IPS DF 6.9 (cell line): ENCODE measurements at regions not wholly inside any gene's neighbourhood (a gene's known extent, or its start where the extent isn't known, plus 50 kb on each side); places are given as distances from the start of the nearest gene placed in this dataset.

Experiments
- DNase-seq: peaks from one replicate; pipeline ENCODE4 v3.0.0-alpha.2; 2013; ENCODE audit warnings: low read depth, low spot score
- H3K27ac ChIP-seq: one replicate; pipeline ENCODE4 v1.5.1; 2013; ENCODE audit warnings: low read length, control low read depth
- H3K27me3 ChIP-seq: 2 replicates; pipeline ENCODE4 v1.6.1; 2013; ENCODE audit warnings: mild to moderate bottlenecking, low read length; ENCODE audit not compliant: control insufficient read depth, insufficient read depth
- H3K36me3 ChIP-seq: 2 replicates; pipeline ENCODE4 v1.6.1; 2013; ENCODE audit warnings: low read length; ENCODE audit not compliant: control insufficient read depth, insufficient read depth
- H3K4me1 ChIP-seq: 2 replicates; pipeline ENCODE4 v1.6.1; 2013; ENCODE audit warnings: low read length; ENCODE audit not compliant: control insufficient read depth, insufficient read depth
- H3K4me3 ChIP-seq: 2 replicates; pipeline ENCODE4 v1.5.1; 2013; ENCODE audit warnings: mild to moderate bottlenecking, low read length
- H3K9me3 ChIP-seq: 2 replicates; pipeline ENCODE4 v1.6.1; 2013; ENCODE audit warnings: low read length, inconsistent platforms; ENCODE audit not compliant: control insufficient read depth, insufficient read depth
- WGBS: extraction: QIAGEN DNeasy Blood & Tissue Kit; methylation state at CpG from one replicate; pipeline ENCODE4 v1.1.7; 2013; ENCODE audit warnings: mixed read lengths, missing lambda C conversion rate; ENCODE audit not compliant: insufficient read length, insufficient coverage; 5-methylcytosine and 5-hydroxymethylcytosine counted together

DNA sequence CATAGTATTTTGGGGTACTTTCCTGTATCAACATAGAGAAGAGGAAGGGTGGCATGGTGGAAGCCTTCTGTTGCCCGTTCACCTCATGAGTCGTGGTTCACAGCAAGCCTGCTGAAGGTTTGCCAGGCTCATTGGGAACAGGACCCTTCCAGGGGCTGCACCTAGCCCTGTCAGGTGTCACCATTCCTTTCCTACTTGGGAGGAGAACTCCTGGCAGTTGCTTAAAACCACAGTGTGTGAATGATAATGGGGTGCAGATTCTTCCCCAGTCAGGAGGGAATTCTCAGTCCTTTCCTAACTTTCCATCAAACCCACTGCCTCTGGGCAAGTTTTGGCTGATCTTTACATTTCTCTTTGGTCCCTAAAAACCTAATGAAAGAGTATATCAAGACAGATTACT, 99.4 kb upstream of the CTNND2 start:
- Histone ChIP-seq H3K4me3 (no peak overlapping the region), H3K27me3 (no peaks in the 10 kb centered on the region), H3K4me1 (peaks cover 3% of the 10 kb centered on the region; the same call in 1 of the 2 replicates), H3K27ac (no peak overlapping the region), H3K9me3 (no peaks in the 10 kb centered on the region), H3K36me3 (no peaks in the 10 kb centered on the region)
- WGBS: no CpG with 5 or more reads among the region's 2 CpGs
- DNase-seq: no peak

- Histone ChIP-seq H3K36me3 (no peaks in the 10 kb centered on the region), H3K27ac (no peak overlapping the region), H3K4me3 (no peak overlapping the region), H3K4me1 (no peaks in the 10 kb centered on the region; the same call in 1 of the 2 replicates), H3K27me3 (no peaks in the 10 kb centered on the region), H3K9me3 (no peaks in the 10 kb centered on the region)
- no peak for DNase-seq
Measured at GRCh38 chr5:11998397-11998796, 94.2 kb upstream of the CTNND2 start.

GRCh38 chr5:11997942-11998341, 93.7 kb upstream of the CTNND2 start:
- DNase-seq: no peak
- Histone ChIP-seq H3K4me3 (no peak overlapping the region), H3K36me3 (no peaks in the 10 kb centered on the region), H3K27me3 (no peaks in the 10 kb centered on the region), H3K4me1 (no peaks in the 10 kb centered on the region), H3K27ac (no peak overlapping the region), H3K9me3 (no peaks in the 10 kb centered on the region)
- no CpG with 5 or more reads among the region's 11 CpGs for WGBS

DNA sequence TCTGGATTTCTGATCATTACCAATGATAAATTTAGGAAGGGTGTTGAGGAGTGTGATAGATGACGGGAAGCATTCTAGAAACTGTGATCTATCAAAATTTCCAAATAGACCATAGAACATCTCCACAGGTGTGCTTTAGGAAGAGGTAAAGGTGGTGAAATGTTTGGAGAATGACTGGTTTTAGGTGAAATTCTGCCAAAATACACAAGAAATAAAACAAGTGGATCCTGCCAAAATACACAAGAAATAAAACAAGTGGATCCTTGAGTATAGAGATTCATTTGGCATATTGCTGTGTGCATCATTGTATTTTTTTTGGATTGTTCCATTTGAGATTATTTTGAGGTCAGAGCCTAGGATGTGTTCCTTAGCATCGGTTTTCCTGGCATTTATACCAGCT, 88.3 kb upstream of the CTNND2 start:
- WGBS: no CpG with 5 or more reads among the region's 2 CpGs
- no peak overlapping the region for H3K4me3 ChIP-seq
- no peaks in the 10 kb centered on the region for H3K9me3 ChIP-seq
- no peaks in the 10 kb centered on the region for H3K36me3 ChIP-seq
- no peak for DNase-seq
- no peaks in the 10 kb centered on the region for H3K4me1 ChIP-seq
- H3K27me3 ChIP-seq: no peaks in the 10 kb centered on the region
- no peak overlapping the region for H3K27ac ChIP-seq

- Histone ChIP-seq H3K36me3 (no peaks in the 10 kb centered on the region), H3K4me3 (no peak overlapping the region), H3K27ac (no peak overlapping the region), H3K27me3 (no peaks in the 10 kb centered on the region), H3K4me1 (no peaks in the 10 kb centered on the region), H3K9me3 (no peaks in the 10 kb centered on the region)
- no peak for DNase-seq
- WGBS: no CpG with 5 or more reads among the region's 2 CpGs
Measured at GRCh38 chr5:11985993-11986392, 81.7 kb upstream of the CTNND2 start.

GRCh38 chr5:11984196-11984595, 80.0 kb upstream of the CTNND2 start:
- Histone ChIP-seq H3K4me3 (no peak overlapping the region), H3K9me3 (no peaks in the 10 kb centered on the region), H3K27ac (no peak overlapping the region), H3K4me1 (no peaks in the 10 kb centered on the region), H3K27me3 (no peaks in the 10 kb centered on the region), H3K36me3 (no peaks in the 10 kb centered on the region)
- WGBS: no CpG with 5 or more reads among the region's 1 CpG
- DNase-seq: no peak

DNA sequence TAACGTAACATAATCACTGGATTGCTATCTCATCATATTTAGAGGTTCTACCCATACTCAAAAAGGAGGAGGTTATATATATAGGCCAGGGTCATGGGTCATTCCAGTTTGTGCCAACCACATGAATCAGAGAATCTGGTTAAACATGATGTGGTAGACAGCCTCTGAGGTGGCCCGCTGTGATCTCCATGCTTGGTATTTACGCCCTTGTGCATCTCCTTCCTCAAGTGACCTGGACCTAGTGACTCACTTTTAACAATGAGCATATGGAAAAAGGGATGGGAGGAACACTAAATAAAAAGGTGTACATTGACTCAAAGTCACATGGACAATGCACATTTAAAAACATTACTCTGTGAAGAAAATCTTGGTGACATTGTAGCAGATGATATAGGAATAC, 77.7 kb upstream of the CTNND2 start:
- no peak overlapping the region for H3K4me3 ChIP-seq
- no peak overlapping the region for H3K27ac ChIP-seq
- no peaks in the 10 kb centered on the region for H3K4me1 ChIP-seq
- H3K9me3 ChIP-seq: no peaks in the 10 kb centered on the region
- no peaks in the 10 kb centered on the region for H3K36me3 ChIP-seq
- DNase-seq: no peak
- H3K27me3 ChIP-seq: no peaks in the 10 kb centered on the region
- no CpG with 5 or more reads among the region's 3 CpGs for WGBS

DNA sequence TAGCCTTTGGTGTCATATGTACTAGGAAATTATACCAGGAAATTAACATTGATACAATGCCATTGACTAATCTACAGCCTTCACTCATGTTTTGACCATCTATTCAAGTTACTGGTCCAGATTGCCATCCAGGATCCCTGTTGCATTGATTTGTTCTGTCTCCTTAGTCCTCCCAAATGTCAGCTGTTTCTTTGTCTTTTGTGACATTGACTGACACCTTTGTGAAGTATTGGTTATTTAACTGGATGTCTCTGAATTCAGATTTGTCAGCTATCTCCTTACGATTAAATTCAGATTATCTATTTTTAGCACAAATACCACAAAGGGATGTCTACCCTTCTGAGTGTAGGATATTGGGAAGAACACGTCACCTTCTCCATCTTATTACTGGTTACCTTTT, 73.7 kb upstream of the CTNND2 start:
- WGBS: no CpG with 5 or more reads among the region's 2 CpGs
- no peak overlapping the region for H3K27ac ChIP-seq
- no peaks in the 10 kb centered on the region for H3K27me3 ChIP-seq
- H3K4me1 ChIP-seq: no peaks in the 10 kb centered on the region
- no peaks in the 10 kb centered on the region for H3K9me3 ChIP-seq
- no peaks in the 10 kb centered on the region for H3K36me3 ChIP-seq
- no peak for DNase-seq
- no peak overlapping the region for H3K4me3 ChIP-seq

DNA sequence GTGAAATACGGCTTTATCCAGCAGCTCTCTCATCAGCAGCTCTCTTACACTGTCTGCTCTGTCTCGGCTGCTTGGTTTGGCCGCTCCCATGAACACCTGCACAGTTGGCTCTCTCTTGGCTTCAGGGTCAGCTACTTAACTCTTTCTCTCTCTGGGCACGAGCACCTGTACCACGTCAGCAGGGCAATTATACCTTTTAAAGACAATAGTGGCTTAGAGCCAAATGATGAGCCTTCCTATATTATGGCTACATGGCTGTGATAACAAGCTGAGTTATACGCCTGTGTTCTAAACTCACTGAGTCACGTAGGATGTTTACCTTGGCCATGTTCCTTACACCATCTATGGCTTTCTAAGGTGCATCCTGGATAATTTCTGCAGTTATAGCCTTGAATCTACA, 69.2 kb upstream of the CTNND2 start:
- H3K9me3 ChIP-seq: no peaks in the 10 kb centered on the region
- DNase-seq: no peak
- no CpG with 5 or more reads among the region's 7 CpGs for WGBS

DNA sequence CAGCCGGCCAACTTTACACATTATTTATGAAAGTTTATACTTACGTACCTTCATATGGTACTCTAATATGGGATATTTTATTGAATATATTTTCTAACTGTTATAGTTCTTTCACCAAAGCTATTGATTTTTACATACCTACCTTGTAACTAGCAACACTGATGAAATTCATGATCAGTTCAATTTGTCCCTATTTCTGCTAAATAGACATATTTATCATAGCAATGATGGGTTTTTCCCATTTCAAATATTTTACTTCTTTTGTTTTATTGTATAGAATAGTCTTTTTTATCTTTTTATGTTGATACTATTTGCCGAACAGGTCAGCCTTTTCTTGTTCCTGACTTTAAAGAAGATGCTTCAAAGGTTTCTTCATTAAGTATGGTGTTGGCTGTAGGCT, 59.0 kb upstream of the CTNND2 start:
- Histone ChIP-seq H3K9me3 (no peaks in the 10 kb centered on the region), H3K4me3 (no peak overlapping the region), H3K27me3 (no peaks in the 10 kb centered on the region), H3K27ac (no peak overlapping the region), H3K36me3 (no peaks in the 10 kb centered on the region), H3K4me1 (no peaks in the 10 kb centered on the region)
- no CpG with 5 or more reads among the region's 3 CpGs for WGBS
- DNase-seq: no peak

More for the DNA sequence above, 69.2 kb upstream of the CTNND2 start:
- Histone ChIP-seq H3K4me3 (no peak overlapping the region), H3K27me3 (no peaks in the 10 kb centered on the region), H3K27ac (no peak overlapping the region), H3K4me1 (no peaks in the 10 kb centered on the region), H3K36me3 (no peaks in the 10 kb centered on the region)

DNA sequence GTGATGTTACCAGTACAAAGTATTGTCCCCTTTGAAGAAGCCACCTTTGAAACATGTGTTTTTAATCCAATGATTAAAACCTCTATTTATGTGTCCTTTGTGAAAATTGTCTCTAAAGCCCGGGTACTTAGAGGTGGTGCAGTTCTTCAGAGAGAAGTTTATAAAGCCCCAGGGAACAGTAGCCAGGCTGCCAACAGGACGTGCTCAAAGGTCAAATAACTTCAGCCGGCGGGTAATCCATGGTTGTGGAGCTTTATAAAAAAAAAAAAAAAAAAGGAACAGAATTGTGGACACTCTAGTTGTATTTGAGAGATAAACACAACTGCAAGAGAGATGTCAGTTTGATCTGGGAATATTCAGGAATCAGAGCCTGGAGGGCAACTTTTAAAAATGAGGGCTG, 57.9 kb upstream of the CTNND2 start:
- Histone ChIP-seq H3K27me3 (no peaks in the 10 kb centered on the region), H3K4me1 (no peaks in the 10 kb centered on the region), H3K27ac (no peak overlapping the region), H3K36me3 (no peaks in the 10 kb centered on the region), H3K9me3 (no peaks in the 10 kb centered on the region), H3K4me3 (no peak overlapping the region)
- no peak for DNase-seq
- WGBS: no CpG with 5 or more reads among the region's 4 CpGs
